GM18498 (cell line): ENCODE measurements at regions not wholly inside any gene's neighbourhood (a gene's known extent, or its start where the extent isn't known, plus 50 kb on each side); places are given as distances from the start of the nearest gene placed in this dataset.
"Not testable (repeated sequence)": the region's sequence is repeated elsewhere in the genome, so short reads cannot be mapped to it uniquely, and the experiment has no call there.

Experiments
- ATAC-seq: cut with Tn5 transposase; IDR thresholded peaks from one replicate; pipeline ENCODE4 v1.9.1; 2021; ENCODE audit warnings: mild to moderate bottlenecking, moderate library complexity; ENCODE audit not compliant: unreplicated experiment

DNA sequence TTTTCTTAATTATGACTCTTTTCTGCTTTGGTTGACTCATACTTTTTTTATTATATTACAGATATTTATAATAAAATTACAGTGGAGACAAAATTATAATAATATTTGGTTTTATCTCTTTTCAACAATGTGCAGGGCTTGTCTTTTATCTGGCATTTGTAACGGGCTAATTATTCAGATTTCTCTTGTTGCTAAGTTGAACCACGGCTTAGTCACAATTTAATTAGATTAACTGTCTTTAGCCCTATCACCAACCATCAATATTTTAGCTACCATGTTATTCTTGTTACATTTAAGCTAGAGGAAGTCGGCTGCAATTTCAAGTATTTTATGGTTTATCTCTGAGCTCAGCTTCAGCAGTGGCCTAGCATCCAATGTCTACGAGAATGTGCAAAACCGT lies 798.9 kb upstream of the CA10 start:
- ATAC-seq, result no peak

DNA sequence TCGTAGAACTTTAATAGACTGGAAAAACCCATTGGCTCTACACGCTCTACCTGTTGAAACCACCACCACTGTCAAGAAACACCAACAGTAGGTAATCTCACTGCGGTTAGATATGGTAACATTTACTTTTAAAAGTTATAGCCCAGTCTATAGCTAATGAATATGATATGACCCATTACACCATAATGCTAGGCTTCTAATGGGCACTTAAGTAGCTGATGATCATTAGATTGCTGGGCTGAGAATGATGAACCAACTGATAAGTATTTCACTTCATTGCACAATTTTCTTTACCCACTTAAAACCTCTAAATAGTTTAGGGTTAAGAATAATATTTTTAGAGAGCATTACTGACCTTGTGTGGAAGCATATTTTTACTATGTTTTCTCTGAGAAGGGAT lies 788.9 kb upstream of the CA10 start:
- ATAC-seq, result no peak

DNA sequence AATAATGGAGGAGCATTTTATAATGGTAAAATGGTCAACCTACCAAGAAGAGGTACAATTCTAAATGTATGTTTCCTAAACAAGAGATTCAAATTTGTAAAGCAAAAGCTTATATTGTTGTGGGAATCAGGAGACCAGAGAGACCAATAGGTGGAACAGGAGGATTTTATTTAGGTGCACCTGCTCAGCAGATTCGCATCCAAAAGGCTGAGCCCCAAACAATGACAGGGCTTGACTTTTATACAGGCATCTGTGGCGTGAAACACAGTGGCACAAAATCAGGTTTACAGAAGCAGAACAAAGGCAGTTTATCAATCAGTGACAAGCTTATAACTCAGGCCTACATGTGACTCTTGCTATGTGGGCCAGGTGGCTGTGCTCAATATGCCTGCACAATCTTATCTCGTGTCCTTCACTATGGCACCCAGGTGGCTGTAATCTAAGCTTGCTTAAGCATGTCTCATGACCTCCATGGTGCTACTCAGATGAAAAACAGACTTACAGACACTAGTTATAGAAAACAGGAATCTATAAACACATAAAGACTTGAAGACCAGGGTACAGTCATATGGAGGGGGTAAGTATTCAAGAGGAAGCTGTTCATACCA lies 780.2 kb upstream of the CA10 start:
- no peak for ATAC-seq

DNA sequence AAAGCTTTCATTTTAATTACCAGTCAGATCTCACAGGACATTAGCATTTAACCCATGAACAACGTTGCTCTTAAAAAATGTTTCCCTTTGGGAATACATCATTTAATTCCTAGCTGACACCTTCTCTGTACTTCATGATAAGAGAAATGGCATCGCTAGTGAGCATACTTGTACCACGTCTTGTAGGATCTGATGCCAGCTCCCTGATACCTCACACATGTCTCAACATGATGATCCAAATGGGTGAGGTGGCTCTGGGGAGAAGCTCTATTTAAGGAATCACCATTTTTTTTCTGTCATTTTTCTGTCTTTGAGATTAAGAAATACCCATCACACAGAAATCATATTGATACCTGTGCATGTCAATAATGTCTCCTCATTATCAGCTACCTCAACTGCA lies 772.1 kb upstream of the CA10 start:
- no peak for ATAC-seq

DNA sequence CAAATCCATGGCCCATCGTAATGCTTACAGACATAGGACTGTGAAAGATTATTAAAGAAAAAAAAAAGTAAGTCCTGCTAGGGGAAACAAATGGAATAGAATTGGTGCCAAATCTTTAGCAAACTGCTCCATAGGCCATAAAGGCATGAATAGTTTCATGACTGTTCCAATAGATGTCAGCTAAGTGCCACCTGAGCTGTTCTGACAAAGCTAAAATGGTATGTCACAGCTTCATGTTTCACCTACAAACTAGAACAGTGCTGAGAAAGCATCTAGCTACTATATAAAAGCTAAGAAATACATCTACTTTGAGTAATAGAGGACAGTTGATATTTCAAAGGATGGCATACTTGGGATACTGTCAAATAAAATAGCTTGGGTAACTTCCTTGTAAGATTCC lies 771.6 kb upstream of the CA10 start:
- ATAC-seq, result no peak

DNA sequence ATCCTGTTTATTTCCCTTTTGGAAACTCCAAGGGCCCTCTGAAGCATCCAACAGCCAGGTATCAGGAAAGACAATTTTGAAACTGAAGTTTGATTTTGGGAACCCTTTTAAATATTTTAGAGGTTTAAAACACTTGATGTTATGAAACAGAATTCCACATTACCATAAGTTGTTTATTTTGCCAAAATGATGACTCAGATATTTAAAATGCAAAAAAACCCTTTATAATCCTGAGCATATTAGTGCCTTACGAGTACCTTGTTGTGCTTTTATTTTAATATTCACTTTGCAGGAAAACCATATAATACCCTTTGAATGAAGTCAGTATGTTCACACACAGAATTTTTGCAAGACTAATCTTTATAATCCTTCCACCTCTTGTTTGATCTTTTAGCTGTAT lies 765.1 kb upstream of the CA10 start:
- no peak for ATAC-seq

DNA sequence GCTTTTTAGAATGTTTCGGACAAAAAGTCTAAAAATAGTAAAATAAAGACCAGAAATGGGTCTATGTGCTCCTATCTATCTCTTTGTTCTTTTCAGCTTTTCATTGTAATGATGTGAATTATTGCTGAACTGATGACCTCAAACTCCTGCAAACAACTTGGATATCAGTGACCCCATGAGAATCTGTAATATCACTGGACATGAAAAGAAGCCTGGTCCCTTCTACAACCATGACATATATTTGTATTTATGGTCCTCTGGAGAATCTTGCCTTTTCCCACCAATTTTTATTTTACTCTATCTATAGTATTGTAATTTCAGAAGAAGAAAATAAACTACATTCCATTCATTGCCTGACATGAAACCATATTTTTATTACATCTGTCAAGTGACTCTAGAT lies 740.7 kb upstream of the CA10 start:
- no peak for ATAC-seq

DNA sequence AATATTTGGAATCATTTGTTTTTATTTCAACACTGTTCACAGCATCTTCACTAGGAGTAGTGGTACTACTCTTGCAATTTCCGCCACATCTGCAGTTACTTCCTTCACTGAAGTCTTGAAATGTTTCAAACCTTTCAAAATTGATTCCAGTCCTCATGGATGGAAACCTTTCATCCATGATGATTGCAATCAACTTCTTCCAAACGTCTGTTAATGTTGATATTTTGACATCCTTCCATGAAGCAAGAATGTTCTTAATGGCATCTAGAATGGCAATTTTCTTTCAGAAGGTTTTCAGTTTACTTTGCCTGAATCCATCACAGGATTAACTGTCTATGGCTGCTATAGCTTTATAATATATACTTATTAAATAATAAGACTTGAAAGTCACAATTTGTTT lies 736.8 kb upstream of the CA10 start:
- ATAC-seq, result no peak

DNA sequence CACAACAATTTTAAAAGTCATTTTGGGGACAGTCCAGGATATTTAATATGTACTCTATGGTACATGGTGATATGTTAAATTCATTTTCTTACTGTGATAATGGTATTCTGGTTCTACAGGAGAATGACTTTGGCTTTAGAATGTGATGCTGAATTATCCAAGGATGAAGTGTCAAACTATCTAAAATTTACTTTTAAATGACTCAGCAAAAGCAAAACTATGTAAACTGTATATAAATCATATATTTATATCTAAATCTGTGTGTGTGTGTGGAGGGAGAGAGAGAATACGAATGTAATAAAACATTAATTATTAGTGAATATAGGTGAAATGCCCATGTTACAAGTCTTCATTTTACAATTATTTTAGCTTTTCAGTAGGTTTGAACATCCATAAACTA lies 733.8 kb upstream of the CA10 start:
- no peak for ATAC-seq

DNA sequence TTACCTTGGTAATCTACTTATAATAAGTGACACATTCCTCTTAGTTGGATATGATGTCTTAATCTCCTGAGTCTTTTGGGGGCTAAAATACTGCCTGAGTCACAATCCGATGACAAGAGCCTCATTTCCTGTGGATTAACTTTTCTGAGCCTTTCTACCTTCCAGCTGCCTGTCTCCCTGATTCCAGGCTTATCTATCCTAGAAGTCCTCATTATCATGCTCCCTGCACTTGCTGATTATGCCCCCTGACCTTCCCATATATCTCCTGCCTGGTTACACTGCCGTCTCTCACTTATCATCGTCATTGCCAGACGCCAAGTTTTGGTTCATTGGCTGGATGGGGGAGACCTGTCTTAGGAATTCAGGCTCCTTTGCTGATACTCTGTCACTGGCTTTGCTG lies 727.4 kb upstream of the CA10 start:
- ATAC-seq, result no peak

DNA sequence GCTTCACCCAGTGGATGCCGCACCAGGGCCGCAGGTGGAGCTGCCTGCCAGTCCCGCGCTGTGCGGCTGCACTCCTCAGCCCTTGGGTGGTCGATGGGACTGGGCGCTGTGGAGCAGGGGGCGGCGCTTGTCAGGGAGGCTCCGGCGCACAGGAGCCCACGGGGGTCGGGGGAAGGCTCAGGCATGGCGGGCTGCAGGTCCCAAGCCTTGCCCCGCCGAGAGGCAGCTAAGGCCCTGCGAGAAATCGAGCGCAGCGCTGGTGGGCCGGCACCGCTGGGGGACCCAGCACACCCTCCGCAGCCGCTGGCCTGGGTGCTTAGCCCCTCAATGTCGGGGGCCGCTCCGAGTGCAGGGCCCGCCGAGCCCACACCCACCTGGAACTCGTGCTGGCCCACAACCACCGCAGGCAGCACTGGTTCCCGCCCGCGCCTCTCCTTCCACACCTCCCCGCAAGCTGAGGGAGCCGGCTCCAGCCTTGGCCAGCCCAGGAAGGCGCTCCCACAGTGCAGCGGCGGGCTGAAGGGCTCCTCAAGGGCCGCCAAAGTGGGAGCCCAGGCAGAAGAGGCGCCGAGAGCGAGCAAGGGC lies 725.5 kb upstream of the CA10 start:
- ATAC-seq, result not testable (repeated sequence)

DNA sequence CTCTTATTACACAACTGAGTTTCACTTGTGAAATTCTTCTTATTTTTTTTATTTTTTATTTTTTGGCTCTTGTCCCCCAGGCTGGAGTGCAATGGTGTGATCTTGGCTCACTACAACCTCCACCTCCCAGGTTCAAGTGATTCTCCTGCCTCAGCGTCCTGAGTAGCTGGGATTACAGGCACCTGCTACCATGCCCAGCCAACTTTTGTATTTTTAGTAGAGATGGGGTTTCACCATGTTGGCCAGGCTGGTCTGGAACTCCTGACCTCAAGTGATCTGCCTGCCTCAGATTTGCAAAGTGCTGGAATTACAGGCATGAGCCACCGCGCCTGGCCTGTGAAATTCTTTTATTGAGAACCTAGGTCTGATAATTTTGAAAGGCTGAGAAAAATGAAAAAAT lies 688.3 kb upstream of the CA10 start:
- not testable (repeated sequence) for ATAC-seq

DNA sequence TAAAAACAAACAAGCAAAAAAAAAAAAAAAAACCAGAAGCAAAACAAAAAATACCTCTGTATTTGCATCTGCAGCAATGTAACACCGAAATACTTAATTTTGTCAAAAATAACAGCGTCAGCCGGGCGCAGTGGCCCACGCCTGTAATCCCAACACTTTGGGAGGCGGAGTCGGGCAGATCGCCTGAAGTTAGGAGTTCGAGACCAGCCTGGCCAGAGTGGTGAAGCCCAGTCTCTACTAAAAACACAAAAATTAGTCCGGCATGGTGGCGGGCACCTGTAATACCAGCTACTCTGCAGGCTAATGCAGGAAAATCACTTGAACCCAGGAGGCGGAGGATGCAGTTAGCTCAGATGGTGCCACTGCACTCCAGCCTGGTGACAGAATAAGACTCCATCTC lies 683.5 kb upstream of the CA10 start:
- ATAC-seq, result no peak

DNA sequence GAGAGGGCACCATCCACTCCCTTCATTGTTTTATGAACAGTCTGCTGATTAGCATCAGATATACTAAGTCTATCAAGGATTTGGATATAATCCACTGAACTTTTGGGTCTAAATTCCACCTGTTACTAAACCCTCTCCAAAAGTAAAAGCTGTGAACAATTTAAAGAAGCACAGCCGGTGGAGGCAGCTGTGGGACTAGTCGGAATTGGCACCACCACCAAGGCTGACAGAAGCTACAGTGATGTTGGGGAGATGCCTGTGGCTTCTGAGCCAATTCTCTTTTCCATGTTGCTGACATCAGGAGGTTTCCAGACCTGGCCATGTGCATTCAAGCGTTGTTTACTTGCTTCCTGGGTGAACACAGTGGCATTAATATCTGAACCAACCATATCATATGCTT lies 679.0 kb upstream of the CA10 start:
- no peak for ATAC-seq

DNA sequence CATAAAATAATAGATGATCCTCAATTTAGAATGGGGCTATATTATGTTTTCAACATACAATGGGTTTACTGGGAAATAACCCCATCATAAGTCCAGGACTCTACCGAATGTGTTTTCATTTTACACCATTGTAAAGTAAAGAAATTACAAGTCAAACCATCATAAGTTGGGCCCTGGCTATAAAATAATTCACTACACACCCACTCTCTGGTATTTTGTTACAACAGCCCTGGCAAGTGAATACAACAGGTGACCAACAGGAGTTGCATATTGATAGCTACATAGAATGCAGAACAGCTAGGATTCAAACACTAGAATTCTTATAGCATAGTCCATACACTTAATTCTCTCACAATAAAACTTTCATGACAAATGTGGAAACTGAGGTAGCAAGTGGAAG lies 673.0 kb upstream of the CA10 start:
- ATAC-seq, result no peak

DNA sequence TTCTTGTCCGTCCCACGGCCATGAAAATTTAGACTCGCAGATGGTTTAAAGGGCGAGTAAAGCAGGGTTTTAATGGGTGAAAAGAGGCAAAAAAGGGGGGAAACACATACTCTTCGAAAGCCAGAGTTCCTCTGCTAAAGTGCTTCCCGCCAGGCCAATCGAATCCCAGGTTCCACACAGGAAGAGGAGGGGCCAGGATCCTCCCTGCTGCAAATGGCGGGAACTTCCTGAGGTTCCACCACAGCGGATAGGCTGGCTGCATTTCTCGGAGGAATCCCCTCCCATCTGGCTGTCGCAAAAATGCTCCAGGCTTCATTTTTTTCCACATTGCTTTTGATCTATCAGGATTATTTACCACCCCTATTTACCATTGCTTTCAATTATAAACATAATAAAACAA lies 670.1 kb upstream of the CA10 start:
- ATAC-seq, result no peak

DNA sequence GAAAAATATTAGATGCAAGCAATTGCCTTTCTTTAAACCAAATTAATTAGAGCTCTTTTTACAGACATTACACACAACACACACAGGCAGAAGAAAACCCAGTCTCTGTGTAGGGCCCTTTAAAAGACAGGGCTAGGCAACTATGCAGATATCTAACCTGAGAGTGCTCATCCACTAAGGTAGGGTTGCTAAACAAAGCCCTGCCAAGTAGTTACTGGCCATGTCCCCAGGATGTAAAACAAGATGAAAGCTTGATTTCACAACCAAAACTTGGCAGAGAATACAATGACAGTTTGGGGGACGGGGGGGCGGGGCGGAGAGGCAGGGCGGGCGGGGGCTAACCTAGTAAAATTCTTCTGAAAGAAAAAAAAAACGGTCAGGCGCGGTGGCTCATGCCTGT lies 669.0 kb upstream of the CA10 start:
- ATAC-seq, result no peak

DNA sequence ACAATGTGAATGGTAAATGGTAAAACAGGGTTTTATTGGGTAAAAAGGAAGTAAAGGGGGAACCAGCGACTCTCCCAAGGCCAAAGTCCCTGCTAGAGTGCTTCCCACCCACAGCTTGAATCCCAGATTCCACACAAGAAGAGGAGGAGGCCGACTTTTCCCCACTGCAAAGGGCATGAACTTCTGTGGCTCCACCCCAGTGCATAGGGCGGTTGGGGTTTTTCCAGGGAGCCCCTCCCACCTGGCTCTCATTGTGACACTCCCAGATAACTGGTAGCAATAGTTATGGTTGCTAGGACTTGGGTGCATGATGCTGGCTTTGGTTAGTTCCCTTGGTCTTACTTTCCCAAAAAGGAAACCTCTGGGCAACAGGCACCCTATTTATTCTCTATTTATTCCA lies 666.0 kb upstream of the CA10 start:
- ATAC-seq, result no peak

DNA sequence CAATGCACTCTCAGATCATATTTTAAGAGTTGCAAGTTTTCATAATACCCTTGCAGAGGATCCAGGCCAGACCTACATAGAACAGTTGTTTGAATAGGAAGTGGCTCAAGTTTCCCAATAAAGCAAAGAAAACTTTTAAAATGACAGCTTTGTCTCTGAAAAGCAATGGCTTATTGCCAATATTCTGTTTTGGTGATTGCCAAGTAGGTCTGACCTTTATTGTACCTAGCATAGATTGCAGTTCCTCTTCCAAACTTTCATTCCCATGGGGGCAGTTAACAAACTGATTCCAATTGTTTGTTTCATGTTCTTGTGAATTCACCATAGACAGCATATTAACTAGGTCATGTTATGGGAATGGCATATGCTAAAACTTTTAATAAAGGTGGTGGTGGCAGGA lies 664.6 kb upstream of the CA10 start:
- no peak for ATAC-seq

DNA sequence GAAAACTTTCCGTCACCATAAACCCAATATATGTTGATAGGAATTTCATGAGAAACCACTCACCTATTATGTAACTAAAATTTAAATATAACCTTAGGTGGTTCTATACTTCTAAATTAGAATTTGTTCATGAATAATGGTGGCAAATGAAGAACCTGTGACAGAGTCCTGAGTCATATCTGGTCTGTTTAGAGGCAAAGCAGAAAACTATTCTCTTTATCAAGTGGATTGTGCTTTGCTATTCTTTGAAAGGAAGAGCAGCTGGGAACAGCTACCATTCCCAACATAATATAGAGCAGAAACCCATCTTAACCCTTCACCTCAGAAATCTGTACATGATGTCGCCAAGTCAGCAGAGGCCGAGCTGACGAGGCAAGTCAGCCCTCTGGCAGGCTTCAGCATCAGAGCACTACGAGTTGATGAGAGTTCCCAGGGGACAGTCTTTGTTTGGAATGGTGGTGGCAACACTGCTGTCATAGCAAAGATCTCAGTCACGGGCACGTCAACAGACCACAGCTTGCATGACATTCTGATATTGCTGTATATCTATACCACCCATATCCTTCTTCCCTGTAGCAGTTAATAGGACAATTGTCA lies 631.9 kb upstream of the CA10 start:
- ATAC-seq, result no peak

DNA sequence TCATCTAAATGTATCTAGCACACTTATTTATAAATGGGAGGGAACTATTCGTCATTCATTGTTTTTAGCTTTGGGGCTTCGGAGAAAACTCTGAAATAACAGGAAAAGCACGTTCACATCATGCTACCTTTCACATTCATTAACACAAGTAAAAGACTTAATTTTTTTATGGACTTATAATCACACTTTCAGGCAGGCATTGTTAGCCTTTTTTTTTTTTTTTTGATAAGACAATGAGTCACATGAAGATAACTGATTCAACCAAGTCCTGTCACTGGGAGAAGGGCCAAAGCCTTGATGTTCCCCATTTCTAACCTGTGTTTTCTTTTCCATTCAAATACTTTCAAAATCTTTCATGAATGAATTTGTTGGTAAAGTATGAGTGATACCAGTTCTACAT lies 631.3 kb upstream of the CA10 start:
- ATAC-seq, result no peak

DNA sequence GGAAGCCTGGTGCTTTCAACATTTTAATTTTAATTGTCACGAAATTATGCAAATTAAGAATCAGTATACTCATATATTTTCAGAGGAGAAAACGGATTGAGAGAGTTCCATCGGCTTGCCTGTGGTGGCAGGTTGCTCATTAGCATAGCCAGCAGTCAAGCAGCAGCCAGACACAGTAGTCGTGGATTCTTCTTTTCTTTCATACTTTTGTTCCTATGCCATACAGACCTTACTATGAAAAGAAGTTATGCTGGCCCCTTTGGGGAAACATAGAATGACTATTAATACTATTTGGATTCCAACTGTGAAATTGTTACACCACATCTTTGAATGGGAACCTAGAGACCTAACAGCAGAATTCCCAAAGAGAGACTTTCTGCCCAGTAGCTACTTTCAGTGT lies 617.7 kb upstream of the CA10 start:
- no peak for ATAC-seq

DNA sequence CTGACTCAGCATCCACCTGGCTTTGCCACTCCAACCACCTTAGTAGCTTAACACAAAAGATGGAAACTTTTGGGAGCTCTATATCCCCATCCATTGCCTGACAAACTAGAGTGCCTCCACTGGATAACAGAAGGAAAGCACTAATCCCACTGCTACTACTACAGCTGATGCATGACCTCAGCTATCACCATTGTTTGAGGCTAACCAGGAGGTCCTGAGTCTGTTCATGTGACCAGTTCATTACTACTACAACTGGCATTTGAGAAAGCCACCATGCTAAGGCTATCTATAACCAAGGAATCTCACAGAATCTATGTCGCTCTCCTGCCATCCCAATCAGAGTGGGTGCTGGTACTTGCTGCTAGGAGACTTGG lies 604.3 kb upstream of the CA10 start:
- ATAC-seq, result no peak
